Epithelial cell of proximal tubule (primary cell): ENCODE measurements at regions not wholly inside any gene's neighbourhood (a gene's known extent, or its start where the extent isn't known, plus 50 kb on each side); places are given as distances from the start of the nearest gene placed in this dataset.

Experiments
- DNase-seq: peaks from one replicate; pipeline ENCODE4 v3.0.0-alpha.2; 2011; ENCODE audit warnings: low read depth
- H3K4me3 ChIP-seq: 2 replicates; pipeline ENCODE4 v1.5.1; 2011; ENCODE audit warnings: low read depth, mild to moderate bottlenecking, low read length
- CTCF ChIP-seq: conservative IDR thresholded peaks from 2 replicates; pipeline ENCODE4 v1.5.1; 2012; ENCODE audit warnings: low read depth, mild to moderate bottlenecking, low read length

- no peak for DNase-seq
- H3K4me3 ChIP-seq, result no peak overlapping the region
- no peak for TF ChIP-seq CTCF
These were observed 51.3 kb upstream of the WIPF1 start for GRCh38 chr2:174648896-174649295.
